HCT116 (cell line): ENCODE measurements at regions not wholly inside any gene's neighbourhood (a gene's known extent, or its start where the extent isn't known, plus 50 kb on each side); places are given as distances from the start of the nearest gene placed in this dataset.
"Not testable (repeated sequence)": the region's sequence is repeated elsewhere in the genome, so short reads cannot be mapped to it uniquely, and the experiment has no call there.

Experiments
- CTCF ChIP-seq, 3 experiments: fragments of 200-600 bp in 1 of 3; sonication (generic) in 1 of 3; IDR thresholded peaks in 2 of 3; conservative IDR thresholded peaks in 1 of 3; 2 replicates each; pipeline ENCODE4 v1.5.1; 2012 to 2017; ENCODE audit warnings: low read depth in 2 of 3, low read length in 2 of 3, antibody characterized with exemption in 1 of 3, borderline replicate concordance in 1 of 3, control low read depth in 1 of 3, mild to moderate bottlenecking in 1 of 3, mixed read lengths in 1 of 3, mixed run types in 1 of 3, moderate library complexity in 1 of 3; ENCODE audit not compliant: insufficient read depth in 1 of 3
- EGR1 ChIP-seq: IDR thresholded peaks from 2 replicates; pipeline ENCODE4 v1.6.1; 2012; ENCODE audit warnings: low read depth
- EZH2 ChIP-seq: fragments of 200-600 bp; sonication (generic); IDR thresholded peaks from 2 replicates; pipeline ENCODE4 v1.6.1; 2017; ENCODE audit warnings: antibody characterized with exemption, mixed run types
- FOSL1 ChIP-seq: IDR thresholded peaks from 2 replicates; pipeline ENCODE4 v1.6.1; 2012; ENCODE audit warnings: low read depth
- MAX ChIP-seq: IDR thresholded peaks from 2 replicates; pipeline ENCODE4 v1.6.1; 2012
- POLR2A ChIP-seq: IDR thresholded peaks from 2 replicates; pipeline ENCODE4 v1.7.0; 2011; ENCODE audit warnings: borderline replicate concordance; ENCODE audit not compliant: insufficient read depth, insufficient read length; ENCODE audit errors: extremely low read depth
- POLR2AphosphoS5 ChIP-seq: IDR thresholded peaks from 2 replicates; pipeline ENCODE4 v1.6.1; 2011; ENCODE audit warnings: mild to moderate bottlenecking, low read depth, low read length, moderate library complexity
- REST ChIP-seq: IDR thresholded peaks from 2 replicates; pipeline ENCODE4 v1.6.1; 2012; ENCODE audit warnings: low read depth
- SIN3A ChIP-seq: IDR thresholded peaks from 2 replicates; pipeline ENCODE4 v1.6.1; 2012; ENCODE audit warnings: low read depth
- SP1 ChIP-seq: IDR thresholded peaks from 2 replicates; pipeline ENCODE4 v1.6.1; 2012; ENCODE audit warnings: low read depth
- YY1 ChIP-seq: IDR thresholded peaks from 2 replicates; pipeline ENCODE4 v1.6.1; 2011; ENCODE audit warnings: low read length, low read depth, moderate library complexity, mild to moderate bottlenecking; ENCODE audit not compliant: insufficient replicate concordance; ENCODE audit errors: extremely low read depth

- TF ChIP-seq EZH2; POLR2A; REST; CTCF (IDR thresholded peaks at IDR 0.05 in 2 of 3, conservative IDR thresholded peaks at IDR 0.05 in 1 of 3; ENCODE audit: borderline replicate concordance in 1 of 3, insufficient read depth in 1 of 3, low read depth in 2 of 3, low read length in 2 of 3); MAX; SIN3A; SP1; EGR1; FOSL1; POLR2AphosphoS5; YY1: not testable (repeated sequence)
Measured at GRCh38 chr4:114148372-114149070, 169.1 kb upstream of the ARSJ start.
